HEK293 (cell line): ENCODE measurements at regions not wholly inside any gene's neighbourhood (a gene's known extent, or its start where the extent isn't known, plus 50 kb on each side); places are given as distances from the start of the nearest gene placed in this dataset.
A peak's percentile ranks its signal among the peaks of the same experiment; 100 is the strongest.

Source experiments
- CTCF ChIA-PET: fragments of 350-600 bp; formaldehyde crosslinking; extraction: SDS; loops from one replicate; lab custom pipeline; 2021; ENCODE audit warnings: antibody characterized with exemption; lab: Yijun Ruan, JAX
- POLR2A ChIA-PET: fragments of 300-600 bp; formaldehyde crosslinking; extraction: SDS; loops from one replicate; lab custom pipeline; 2020; ENCODE audit warnings: antibody characterized with exemption, inconsistent platforms; lab: Yijun Ruan, JAX
- H3K27ac ChIP-seq: fragments of 200-500 bp; sonication (Bioruptor generic); 2 replicates; pipeline ENCODE4 v1.5.1; 2014; ENCODE audit warnings: low read depth, low read length, control low read depth, inconsistent platforms; ENCODE audit errors: extremely low read depth
- H3K36me3 ChIP-seq, 2 experiments: fragments of 200-500 bp in 1 of 2; sonication (Bioruptor generic) in 1 of 2; 1 replicate in 1 of 2; 2 replicates in 1 of 2; pipeline ENCODE4 v1.5.1; 2014 to 2017; ENCODE audit warnings: inconsistent platforms in 2 of 2, low read length in 2 of 2; ENCODE audit not compliant: control insufficient read depth in 2 of 2, insufficient read depth in 1 of 2
- H3K4me1 ChIP-seq: fragments of 200-500 bp; sonication (Bioruptor generic); 2 replicates; pipeline ENCODE4 v1.5.1; 2014; ENCODE audit warnings: mild to moderate bottlenecking, low read length, inconsistent platforms; ENCODE audit not compliant: control insufficient read depth, insufficient read depth
- H3K4me3 ChIP-seq: 2 replicates; pipeline ENCODE4 v1.5.1; 2011; ENCODE audit warnings: low read depth, mild to moderate bottlenecking, control low read depth, low read length, moderate library complexity
- H3K9me3 ChIP-seq: fragments of 200-500 bp; sonication (Bioruptor generic); 2 replicates; pipeline ENCODE4 v1.5.1; 2014; ENCODE audit warnings: low read depth, low read length, inconsistent platforms; ENCODE audit not compliant: control insufficient read depth, insufficient read depth
- BCL11A ChIP-seq: fragments of 450-650 bp; formaldehyde crosslinking; IDR thresholded peaks from 2 replicates; pipeline ENCODE4 v1.5.1; 2016; ENCODE audit warnings: low read depth, missing biosample characterization, missing genetic modification characterization
- GLI4 ChIP-seq: fragments of 450-650 bp; formaldehyde crosslinking; IDR thresholded peaks from 2 replicates; pipeline ENCODE4 v1.5.1; 2016; ENCODE audit warnings: missing biosample characterization, missing genetic modification characterization
- HOXD13 ChIP-seq: sonication (generic); formaldehyde crosslinking; IDR thresholded peaks from 2 replicates; pipeline ENCODE4 v1.8.0; 2022; ENCODE audit warnings: missing genetic modification reagents, borderline replicate concordance
- IKZF3 ChIP-seq: fragments of 450-650 bp; IDR thresholded peaks from 2 replicates; pipeline ENCODE4 v1.5.0; 2018; ENCODE audit warnings: missing biosample characterization, mild to moderate bottlenecking, missing genetic modification characterization, moderate library complexity
- MZF1 ChIP-seq: fragments of 450-650 bp; formaldehyde crosslinking; IDR thresholded peaks from 2 replicates; pipeline ENCODE4 v1.5.1; 2017; ENCODE audit warnings: missing biosample characterization, missing genetic modification characterization, borderline replicate concordance
- PRDM1 ChIP-seq: fragments of 450-650 bp; formaldehyde crosslinking; IDR thresholded peaks from 2 replicates; pipeline ENCODE4; 2016; ENCODE audit warnings: missing biosample characterization, missing genetic modification characterization
- RBAK ChIP-seq: fragments of 450-650 bp; formaldehyde crosslinking; IDR thresholded peaks from 2 replicates; pipeline ENCODE4 v1.5.1; 2016; ENCODE audit warnings: missing biosample characterization, missing genetic modification characterization
- SETDB1 ChIP-seq: IDR thresholded peaks from one replicate; pipeline ENCODE4 v1.6.1; 2017; ENCODE audit warnings: mild to moderate bottlenecking, low read length, moderate library complexity, mixed read lengths; ENCODE audit not compliant: insufficient read length
- SP2 ChIP-seq: fragments of 450-650 bp; formaldehyde crosslinking; IDR thresholded peaks from 2 replicates; pipeline ENCODE4 v1.5.1; 2016; ENCODE audit warnings: missing biosample characterization, missing genetic modification characterization
- YY1 ChIP-seq: fragments of 450-650 bp; formaldehyde crosslinking; IDR thresholded peaks from 2 replicates; pipeline ENCODE4 v1.5.1; 2018; ENCODE audit warnings: missing biosample characterization, missing genetic modification characterization
- ZNF138 ChIP-seq: fragments of 450-650 bp; formaldehyde crosslinking; IDR thresholded peaks from 2 replicates; pipeline ENCODE4 v1.5.1; 2016; ENCODE audit warnings: missing biosample characterization, missing genetic modification characterization, borderline replicate concordance
- ZNF16 ChIP-seq: fragments of 450-650 bp; formaldehyde crosslinking; IDR thresholded peaks from 2 replicates; pipeline ENCODE4 v1.5.1; 2016; ENCODE audit warnings: low read depth, missing biosample characterization, missing genetic modification characterization
- ZNF169 ChIP-seq: fragments of 450-650 bp; formaldehyde crosslinking; IDR thresholded peaks from 2 replicates; pipeline ENCODE4 v1.5.1; 2016; ENCODE audit warnings: missing biosample characterization, missing genetic modification characterization
- ZNF174 ChIP-seq: fragments of 450-650 bp; formaldehyde crosslinking; IDR thresholded peaks from 2 replicates; pipeline ENCODE4 v1.5.0; 2017; ENCODE audit warnings: missing biosample characterization, mild to moderate bottlenecking, missing genetic modification characterization
- ZNF202 ChIP-seq: fragments of 450-650 bp; formaldehyde crosslinking; IDR thresholded peaks from 2 replicates; pipeline ENCODE4 v1.5.1; 2016; ENCODE audit warnings: missing biosample characterization, missing genetic modification characterization, borderline replicate concordance
- ZNF211 ChIP-seq: fragments of 450-650 bp; formaldehyde crosslinking; IDR thresholded peaks from 2 replicates; pipeline ENCODE4 v1.5.1; 2016; ENCODE audit warnings: low read depth, missing biosample characterization, missing genetic modification characterization
- ZNF239 ChIP-seq: fragments of 450-650 bp; formaldehyde crosslinking; IDR thresholded peaks from 2 replicates; pipeline ENCODE4 v1.5.1; 2016; ENCODE audit warnings: missing biosample characterization, missing genetic modification characterization
- ZNF426 ChIP-seq: fragments of 450-650 bp; formaldehyde crosslinking; IDR thresholded peaks from 2 replicates; pipeline ENCODE4 v1.5.1; 2017; ENCODE audit warnings: missing biosample characterization, missing genetic modification characterization, mild to moderate bottlenecking, inconsistent platforms, moderate library complexity
- ZNF558 ChIP-seq: fragments of 450-650 bp; formaldehyde crosslinking; IDR thresholded peaks from 2 replicates; pipeline ENCODE4 v1.5.1; 2016; ENCODE audit warnings: missing biosample characterization, missing genetic modification characterization
- ZNF560 ChIP-seq: fragments of 450-650 bp; formaldehyde crosslinking; IDR thresholded peaks from 2 replicates; pipeline ENCODE4 v1.5.1; 2017; ENCODE audit warnings: missing biosample characterization, missing genetic modification characterization, borderline replicate concordance
- ZNF571 ChIP-seq: fragments of 450-650 bp; formaldehyde crosslinking; IDR thresholded peaks from 2 replicates; pipeline ENCODE4 v1.5.0; 2017; ENCODE audit warnings: missing biosample characterization, missing genetic modification characterization
- ZNF658 ChIP-seq: fragments of 450-650 bp; formaldehyde crosslinking; IDR thresholded peaks from 2 replicates; pipeline ENCODE4; 2016; ENCODE audit warnings: missing biosample characterization, missing genetic modification characterization
- ZNF701 ChIP-seq: fragments of 450-650 bp; formaldehyde crosslinking; IDR thresholded peaks from 2 replicates; pipeline ENCODE4 v1.5.1; 2016; ENCODE audit warnings: missing biosample characterization, missing genetic modification characterization
- ZNF776 ChIP-seq: fragments of 450-650 bp; formaldehyde crosslinking; IDR thresholded peaks from 2 replicates; pipeline ENCODE4 v1.5.0; 2017; ENCODE audit warnings: missing biosample characterization, missing genetic modification characterization, borderline replicate concordance
- ZNF785 ChIP-seq: fragments of 450-650 bp; formaldehyde crosslinking; IDR thresholded peaks from 2 replicates; pipeline ENCODE4 v1.5.1; 2016; ENCODE audit warnings: missing biosample characterization, missing genetic modification characterization
- TF ChIP-seq, protein P1 (sequence below): fragments of 450-650 bp; formaldehyde crosslinking; IDR thresholded peaks from 2 replicates; pipeline ENCODE4 v1.5.1; 2016; ENCODE audit warnings: missing biosample characterization, missing genetic modification characterization

GRCh38 chr6:28707387-28708282 lies 182.0 kb downstream of the GPX5 start:
- Histone ChIP-seq H3K9me3 (no peaks in the 10 kb centered on the region), H3K4me3 (no peak overlapping the region), H3K27ac (no peak overlapping the region), H3K36me3 (no peaks in the 10 kb centered on the region), H3K4me1 (no peaks in the 10 kb centered on the region)
- ChIA-PET POLR2A (interaction anchor here (0.6 to 0.7 kb wide), 2 partner anchors 26 to 1041 kb away, joined by 3 read pairs; no protein-coding TSS in a partner anchor), CTCF (interaction anchor here (0.7 to 1.8 kb wide), 2 partner anchors 20 to 842 kb away, joined by 5 read pairs; no protein-coding TSS in a partner anchor)
- no peak for TF ChIP-seq YY1
- no peak for TF ChIP-seq ZNF701 (tag by site-specific recombination)
- peak; percentile 82 for TF ChIP-seq SETDB1
- no peak for TF ChIP-seq HOXD13 (CRISPR knock-in tag)

GRCh38 chr6:28709478-28710349 lies 184.0 kb downstream of the GPX5 start:
- ChIA-PET POLR2A (interaction anchor here (0.6 to 1.2 kb wide), 6 partner anchors 19 to 838 kb away, joined by 3 to 5 read pairs (median 3); a partner anchor contains a TSS), CTCF (interaction anchor here (0.5 to 0.7 kb wide), 2 partner anchors 14 to 271 kb away, joined by 3 read pairs; no protein-coding TSS in a partner anchor)
- Histone ChIP-seq H3K4me1 (no peaks in the 10 kb centered on the region), H3K9me3 (no peaks in the 10 kb centered on the region), H3K4me3 (peak overlapping the region; percentile 27), H3K27ac (peak overlapping the region; percentile 44), H3K36me3 (no peaks in the 10 kb centered on the region)
- TF ChIP-seq ZNF560 (tag by site-specific recombination) (no peak), PRDM1 (peak; percentile 81), ZNF558 (tag by site-specific recombination) (no peak), ZNF785 (tag by site-specific recombination) (no peak), BCL11A (tag by site-specific recombination) (no peak)

- Histone ChIP-seq H3K27ac (peak overlapping the region; percentile 44; the same call in 1 of the 2 replicates), H3K36me3 (no peaks in the 10 kb centered on the region), H3K9me3 (no peaks in the 10 kb centered on the region), H3K4me3 (no peak overlapping the region), H3K4me1 (no peaks in the 10 kb centered on the region)
- ChIA-PET POLR2A (interaction anchor here (0.6 to 1.2 kb wide), 3 partner anchors 56 to 127 kb away, joined by 3 read pairs; no protein-coding TSS in a partner anchor), CTCF (interaction anchor here (0.5 to 0.8 kb wide), 6 partner anchors 12 to 311 kb away, joined by 3 to 8 read pairs (median 3); no protein-coding TSS in a partner anchor)
- TF ChIP-seq ZNF138 (tag by site-specific recombination) (no peak), ZNF16 (tag by site-specific recombination) (no peak), IKZF3 (no peak), ZNF202 (no peak), ZNF426 (tag by site-specific recombination) (no peak), MZF1 (tag by site-specific recombination) (peak; percentile 79; the same call in 1 of the 2 replicates), GLI4 (tag by site-specific recombination) (no peak), ZNF239 (tag by site-specific recombination) (no peak), SP2 (tag by site-specific recombination) (no peak), ZNF571 (tag by site-specific recombination) (no peak), ZNF560 (tag by site-specific recombination) (no peak), ZNF211 (no peak), ZNF658 (tag by site-specific recombination) (no peak), ZNF776 (tag by site-specific recombination) (no peak), ZNF169 (tag by site-specific recombination) (no peak), ZNF174 (no peak), RBAK (tag by site-specific recombination) (no peak)
- TF ChIP-seq, protein P1, sequence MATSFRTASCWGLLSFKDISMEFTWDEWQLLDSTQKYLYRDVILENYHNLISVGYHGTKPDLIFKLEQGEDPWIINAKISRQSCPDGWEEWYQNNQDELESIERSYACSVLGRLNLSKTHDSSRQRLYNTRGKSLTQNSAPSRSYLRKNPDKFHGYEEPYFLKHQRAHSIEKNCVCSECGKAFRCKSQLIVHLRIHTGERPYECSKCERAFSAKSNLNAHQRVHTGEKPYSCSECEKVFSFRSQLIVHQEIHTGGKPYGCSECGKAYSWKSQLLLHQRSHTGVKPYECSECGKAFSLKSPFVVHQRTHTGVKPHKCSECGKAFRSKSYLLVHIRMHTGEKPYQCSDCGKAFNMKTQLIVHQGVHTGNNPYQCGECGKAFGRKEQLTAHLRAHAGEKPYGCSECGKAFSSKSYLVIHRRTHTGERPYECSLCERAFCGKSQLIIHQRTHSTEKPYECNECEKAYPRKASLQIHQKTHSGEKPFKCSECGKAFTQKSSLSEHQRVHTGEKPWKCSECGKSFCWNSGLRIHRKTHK (tag by site-specific recombination): no peak
These were observed 184.9 kb downstream of the GPX5 start for GRCh38 chr6:28710466-28711191.
